GM12878 (cell line): ENCODE measurements at regions not wholly inside any gene's neighbourhood (a gene's known extent, or its start where the extent isn't known, plus 50 kb on each side); places are given as distances from the start of the nearest gene placed in this dataset.

Source experiments
- ASH2L ChIP-seq: fragments of 300-600, 200-600 bp; sonication (generic); IDR thresholded peaks from 2 replicates; pipeline ENCODE4 v1.6.1; 2017; ENCODE audit warnings: low read depth, mild to moderate bottlenecking, borderline replicate concordance
- CEBPB ChIP-seq, 2 experiments: fragments of 150-350 bp in 1 of 2; IDR thresholded peaks; 2 replicates each; pipeline ENCODE4 v1.6.1; 2012 to 2014; ENCODE audit warnings: low read depth in 2 of 2, low read length in 2 of 2, borderline replicate concordance in 1 of 2, inconsistent platforms in 1 of 2
- CHD1 ChIP-seq: IDR thresholded peaks from 2 replicates; pipeline ENCODE4 v1.6.1; 2012; ENCODE audit warnings: low read depth, low read length, improper control_type of control experiment
- JUND ChIP-seq: IDR thresholded peaks from 2 replicates; pipeline ENCODE4 v1.6.1; 2012; ENCODE audit warnings: low read depth, mild to moderate bottlenecking, low read length, improper control_type of control experiment, moderate library complexity
- MAX ChIP-seq: IDR thresholded peaks from 2 replicates; pipeline ENCODE4 v1.6.1; 2012; ENCODE audit warnings: low read depth, low read length, improper control_type of control experiment
- POLR2A ChIP-seq: IDR thresholded peaks from 2 replicates; pipeline ENCODE4 v1.6.1; 2011; ENCODE audit warnings: low read depth, mild to moderate bottlenecking, low read length
- RAD21 ChIP-seq: IDR thresholded peaks from 2 replicates; pipeline ENCODE4 v1.6.1; 2011; ENCODE audit warnings: mild to moderate bottlenecking, low read depth, low read length, moderate library complexity; ENCODE audit not compliant: insufficient read depth
- ZNF274 ChIP-seq: IDR thresholded peaks from one replicate; pipeline ENCODE4 v1.8.0; 2011; ENCODE audit not compliant: insufficient read length, insufficient read depth

GRCh38 chr2:164389411-164389810 lies 231.9 kb downstream of the GRB14 start:
- TF ChIP-seq CHD1 = no peak
- TF ChIP-seq POLR2A = no peak
- TF ChIP-seq JUND = no peak
- no peak for TF ChIP-seq ASH2L
- no peak for TF ChIP-seq MAX
- no peak for TF ChIP-seq ZNF274
- TF ChIP-seq RAD21 = no peak
- TF ChIP-seq CEBPB (IDR thresholded peaks at IDR 0.05; ENCODE audit: borderline replicate concordance in 1 of 2, low read depth in 2 of 2, low read length in 2 of 2) = no peak
